SK-N-MC (cell line): ENCODE measurements at regions not wholly inside any gene's neighbourhood (a gene's known extent, or its start where the extent isn't known, plus 50 kb on each side); places are given as distances from the start of the nearest gene placed in this dataset.

Source experiments
- EZH2 ChIP-seq: fragments of 200-600 bp; sonication (generic); IDR thresholded peaks from one replicate; pipeline ENCODE4 v1.6.1; 2017; ENCODE audit warnings: antibody characterized with exemption
- POLR2AphosphoS5 ChIP-seq: IDR thresholded peaks from 2 replicates; pipeline ENCODE4 v1.6.1; 2012; ENCODE audit warnings: mild to moderate bottlenecking, low read depth, low read length, borderline replicate concordance

DNA sequence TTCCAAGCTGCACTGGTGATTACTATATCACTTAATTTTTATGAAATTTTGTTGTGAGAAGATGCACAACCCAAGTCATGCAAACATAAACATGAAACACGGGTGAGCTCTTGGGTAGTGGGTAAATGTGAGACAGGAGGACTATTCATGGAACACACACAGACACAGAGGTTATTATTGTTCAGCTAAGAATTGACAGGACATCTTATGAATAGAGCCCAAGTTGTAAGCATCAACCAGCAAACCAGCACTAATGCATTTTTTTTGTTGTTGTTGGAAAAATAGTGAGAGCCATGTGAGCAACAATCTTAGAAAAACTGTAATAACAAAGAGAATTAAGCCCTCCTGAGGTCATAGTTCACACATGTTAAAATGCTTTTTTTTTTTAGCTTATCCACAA, 1179.7 kb downstream of the GATA3 start:
- TF ChIP-seq POLR2AphosphoS5 (no peak), EZH2 (no peak)
